GM19397 (cell line): ENCODE measurements at regions not wholly inside any gene's neighbourhood (a gene's known extent, or its start where the extent isn't known, plus 50 kb on each side); places are given as distances from the start of the nearest gene placed in this dataset.
"Not testable (repeated sequence)": the region's sequence is repeated elsewhere in the genome, so short reads cannot be mapped to it uniquely, and the experiment has no call there.

ENCODE experiments used
- ATAC-seq: cut with Tn5 transposase; IDR thresholded peaks from one replicate; pipeline ENCODE4 v1.9.1; 2021; ENCODE audit warnings: mild to moderate bottlenecking, moderate library complexity; ENCODE audit not compliant: unreplicated experiment

DNA sequence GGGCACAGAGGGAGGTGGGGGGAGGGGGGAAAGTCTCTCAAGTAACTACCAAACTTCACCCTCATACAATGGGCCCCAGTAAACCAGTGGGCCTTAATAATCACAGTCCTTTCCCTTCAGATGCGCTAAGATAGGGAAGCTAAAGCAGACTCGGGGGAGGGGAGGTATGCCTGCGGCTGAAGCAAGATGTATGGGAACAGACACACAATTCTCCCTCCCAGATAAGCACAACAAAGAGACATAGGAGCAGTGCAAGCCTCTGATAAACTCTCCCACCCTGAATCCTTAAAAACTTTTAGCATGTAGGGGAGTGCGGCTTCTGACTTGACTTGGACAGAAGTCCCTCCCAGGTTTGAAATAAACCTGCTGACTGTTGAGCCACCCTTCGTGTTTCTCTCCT lies 54.7 kb downstream of the PROP1 start:
- ATAC-seq, result not testable (repeated sequence)

DNA sequence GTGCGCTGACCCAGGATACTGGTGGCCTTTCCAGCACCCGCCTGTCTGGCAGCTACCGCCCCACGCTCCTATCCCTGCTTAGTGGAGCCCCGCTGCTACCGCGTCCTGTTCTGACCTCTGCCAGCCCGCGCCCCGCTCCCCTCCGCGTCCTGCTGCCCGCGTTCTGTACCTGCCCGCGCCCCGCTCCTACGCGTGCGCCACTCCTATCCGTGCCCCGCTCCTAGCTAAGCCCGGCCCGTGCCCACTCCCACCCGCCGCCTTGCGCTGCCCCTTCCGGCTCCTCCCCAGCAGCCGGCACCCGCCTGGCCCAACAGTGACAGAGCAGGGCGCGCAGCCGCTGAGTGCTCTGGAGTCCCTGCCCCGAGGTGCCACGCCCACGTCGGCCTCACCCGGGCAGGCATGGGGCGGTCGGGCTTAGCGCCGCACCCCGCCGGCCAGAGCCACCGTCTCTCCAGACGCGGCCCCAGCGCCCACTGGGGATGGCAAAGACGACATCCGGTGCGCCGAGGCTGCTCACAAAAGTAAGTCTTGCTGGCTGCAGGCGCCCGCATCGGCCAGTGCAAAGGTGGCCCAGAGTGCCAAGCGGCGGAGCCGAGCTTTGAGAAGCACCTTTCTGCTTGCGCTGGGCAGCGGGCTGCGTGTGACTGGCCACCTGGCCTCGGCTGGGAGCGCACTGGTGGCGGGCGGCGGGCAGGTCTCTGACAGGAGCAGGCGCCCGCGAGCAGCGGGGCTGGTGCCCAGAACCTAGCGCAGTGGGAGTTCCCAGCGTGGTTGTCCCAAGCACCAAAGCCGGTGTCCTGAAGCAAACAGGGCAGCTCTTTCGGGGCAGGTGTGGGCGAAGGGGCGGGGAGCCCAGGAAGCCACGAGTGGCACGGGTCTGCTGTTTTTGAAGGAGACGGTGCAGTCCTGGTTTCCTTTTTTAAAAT lies 56.5 kb downstream of the PROP1 start:
- ATAC-seq, result not testable (repeated sequence)

DNA sequence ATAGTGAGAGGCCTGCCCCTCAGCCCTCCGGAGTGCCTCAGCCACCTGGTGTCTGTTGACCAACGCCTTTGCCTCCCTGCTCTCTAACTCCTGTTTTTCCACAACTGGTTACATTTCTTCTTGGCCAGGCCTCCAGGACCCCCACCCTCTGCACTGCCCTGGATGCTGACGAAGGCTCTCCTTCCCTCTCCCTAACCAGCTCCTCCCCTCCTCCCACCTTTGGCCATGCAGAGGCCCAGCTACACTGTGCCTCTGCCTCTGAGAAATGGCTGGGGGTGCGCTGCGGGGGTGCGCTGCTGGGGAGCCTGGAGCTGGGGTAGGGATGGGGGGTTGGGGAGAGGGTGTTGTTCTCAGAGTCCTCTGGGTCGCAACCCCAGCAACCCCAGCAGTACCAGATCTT lies 57.3 kb downstream of the PROP1 start:
- not testable (repeated sequence) for ATAC-seq

GRCh38 chr5:177934233-177934632 lies 61.8 kb downstream of the PROP1 start:
- not testable (repeated sequence) for ATAC-seq

DNA sequence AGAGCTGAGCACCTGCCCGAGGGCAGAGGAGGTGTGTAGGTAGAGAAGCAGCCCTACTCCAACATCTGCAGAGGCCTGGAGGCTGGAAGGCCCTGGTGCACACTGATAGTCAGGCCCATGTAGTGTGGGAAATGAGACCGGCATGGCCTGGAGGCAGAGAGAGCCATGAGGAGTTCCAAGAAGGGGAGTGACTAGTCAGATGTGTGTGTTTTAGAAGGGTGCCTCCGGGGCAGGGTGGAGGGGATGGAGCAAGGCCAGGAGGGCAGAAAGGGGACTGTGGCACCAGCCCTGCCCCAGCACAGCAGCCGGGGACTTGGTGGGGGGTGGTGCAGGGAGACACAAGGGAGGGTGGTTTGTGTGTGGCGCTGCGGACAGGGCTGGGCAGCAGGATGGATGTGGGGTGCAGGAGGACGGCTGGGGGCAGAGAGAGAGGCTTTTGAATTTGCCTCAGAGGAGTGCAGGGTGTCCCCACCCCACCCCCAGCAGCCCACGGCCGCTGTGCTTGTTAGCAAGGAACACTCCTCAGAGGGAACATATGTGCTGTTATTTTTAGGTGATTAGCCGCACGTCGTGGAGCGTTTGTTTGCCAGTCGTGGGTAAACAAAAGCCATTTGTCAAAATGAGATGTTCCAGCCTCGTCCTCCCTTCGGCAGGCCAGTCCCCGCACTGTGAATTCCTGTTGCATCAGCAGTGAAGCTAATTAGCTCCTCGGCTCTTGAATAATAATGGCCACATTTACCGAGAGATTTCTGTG lies 65.6 kb downstream of the PROP1 start:
- not testable (repeated sequence) for ATAC-seq

GRCh38 chr5:177929618-177930017 lies 66.4 kb downstream of the PROP1 start:
- ATAC-seq, result not testable (repeated sequence)

GRCh38 chr5:177927500-177927899 lies 68.5 kb downstream of the PROP1 start:
- ATAC-seq, result not testable (repeated sequence)

DNA sequence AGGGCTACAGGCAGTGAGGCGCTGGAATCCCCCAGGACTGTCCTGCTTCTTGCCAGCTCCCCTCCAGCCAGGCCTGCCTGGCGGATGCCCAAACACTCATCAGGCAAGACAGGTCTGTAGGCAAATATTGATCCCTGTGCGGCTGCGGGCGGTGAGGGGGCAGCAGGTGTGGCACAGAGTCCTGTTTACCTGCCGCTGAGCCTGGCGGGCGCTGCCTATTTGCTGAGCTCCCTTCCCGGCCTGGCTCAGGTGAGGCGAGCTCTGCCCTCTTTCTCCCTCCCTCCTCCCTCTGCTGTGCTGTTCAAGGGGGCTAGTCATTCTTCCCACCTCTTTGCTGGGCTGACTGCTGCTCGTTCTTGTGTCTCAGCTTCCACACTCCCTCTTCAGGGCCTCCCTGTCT lies 71.5 kb downstream of the PROP1 start:
- not testable (repeated sequence) for ATAC-seq

- not testable (repeated sequence) for ATAC-seq
These were observed 72.2 kb downstream of the PROP1 start for GRCh38 chr5:177923837-177924236.

- ATAC-seq, result not testable (repeated sequence)
These were observed 72.9 kb downstream of the PROP1 start for GRCh38 chr5:177923189-177923588.

GRCh38 chr5:177909261-177909660 lies 86.8 kb downstream of the PROP1 start:
- not testable (repeated sequence) for ATAC-seq

DNA sequence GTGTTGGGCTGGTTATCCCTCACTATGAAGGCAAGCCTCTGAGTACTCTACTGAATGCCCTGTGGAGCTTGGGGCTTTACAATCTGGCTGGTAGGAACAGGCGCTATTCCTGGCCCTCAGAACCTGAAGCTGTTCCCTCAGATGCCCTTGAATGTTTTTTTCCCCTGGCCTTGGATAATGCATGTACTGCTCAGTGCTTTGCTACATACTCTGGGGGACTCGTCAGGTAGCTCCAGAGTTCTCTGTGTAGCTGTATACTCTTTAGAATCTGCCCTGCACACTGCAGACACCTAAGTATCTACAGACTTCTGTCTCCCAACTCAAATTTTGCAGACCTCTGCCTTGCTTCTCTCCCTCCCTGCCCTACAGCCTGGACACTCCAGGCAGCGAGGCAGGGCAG lies 93.2 kb downstream of the PROP1 start:
- ATAC-seq, result not testable (repeated sequence)

GRCh38 chr5:177900066-177900465 lies 96.0 kb downstream of the PROP1 start:
- not testable (repeated sequence) for ATAC-seq

DNA sequence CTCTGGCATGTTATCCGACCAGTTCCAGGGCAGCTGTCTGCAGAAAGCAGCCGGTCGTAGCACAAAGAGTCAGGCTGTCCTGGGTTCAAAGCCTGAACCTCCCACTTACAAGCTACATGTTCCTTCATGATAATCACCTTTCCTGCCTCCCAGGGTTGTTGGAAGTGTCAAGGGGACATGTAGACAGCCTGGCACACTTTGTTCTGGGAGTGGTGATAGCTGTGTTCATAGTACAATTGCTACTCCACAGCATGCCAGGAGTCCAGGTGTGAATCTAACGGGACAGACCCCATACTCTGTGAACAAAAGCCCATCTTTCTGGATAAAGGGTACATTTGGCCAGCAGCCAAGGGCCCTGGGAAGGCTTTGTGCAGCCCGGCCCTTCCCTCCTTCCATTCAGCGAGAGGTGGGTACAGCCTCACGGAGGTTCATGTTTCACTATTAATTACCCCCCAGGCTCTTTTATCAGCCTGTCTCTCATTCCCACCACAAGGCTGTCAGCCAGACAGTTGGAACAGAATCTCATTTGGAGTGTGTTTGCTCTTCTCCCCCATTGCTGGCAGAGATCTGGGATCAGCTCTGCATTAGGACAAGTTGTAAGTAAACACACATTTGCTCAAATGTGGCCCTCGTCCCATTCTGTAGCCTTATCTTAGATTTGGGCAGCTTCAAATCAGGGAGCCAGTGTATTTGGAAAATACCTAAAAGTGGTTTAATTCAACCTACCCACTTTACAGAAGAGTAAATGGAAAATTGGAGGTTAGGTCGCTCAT lies 101.2 kb downstream of the PROP1 start:
- ATAC-seq, result not testable (repeated sequence)

DNA sequence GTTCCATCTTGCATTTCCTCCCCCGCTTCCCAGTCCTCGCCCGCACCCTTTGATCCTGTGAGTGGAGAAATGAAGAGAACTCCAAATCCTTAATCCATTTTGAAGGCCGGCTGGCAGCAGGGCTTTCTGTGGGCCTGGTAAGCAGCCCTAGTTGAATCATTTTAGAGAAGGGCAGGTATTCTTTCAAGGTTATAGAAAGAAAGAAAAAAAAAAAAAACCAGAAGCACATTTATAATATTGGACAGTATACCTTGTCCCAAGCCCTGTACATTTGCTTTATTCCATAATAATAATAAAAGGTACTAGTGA lies 103.7 kb downstream of the PROP1 start:
- not testable (repeated sequence) for ATAC-seq

- peak; percentile 65 for ATAC-seq
These were observed 104.3 kb downstream of the PROP1 start for GRCh38 chr5:177891547-177892356.

DNA sequence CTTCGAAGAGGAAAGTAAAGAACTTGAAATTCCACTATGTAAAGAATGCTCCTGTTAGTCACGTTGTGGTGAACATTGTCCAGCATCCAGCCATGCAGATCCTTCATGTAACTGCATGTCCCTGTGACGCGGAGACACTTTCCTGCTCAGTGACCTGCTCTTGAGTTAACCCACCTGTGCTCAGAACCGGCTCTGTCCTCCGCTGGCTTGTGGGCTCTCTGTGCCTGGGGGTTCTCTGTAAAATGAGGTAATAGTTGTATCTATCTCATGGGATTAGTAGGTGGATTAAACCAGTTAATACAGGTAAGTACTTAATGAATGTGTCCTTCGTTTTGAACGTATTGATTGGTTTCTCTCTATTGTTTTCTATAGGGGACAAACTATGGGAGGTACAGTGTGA lies 100.6 kb upstream of the FAM153A start:
- ATAC-seq, result not testable (repeated sequence)

DNA sequence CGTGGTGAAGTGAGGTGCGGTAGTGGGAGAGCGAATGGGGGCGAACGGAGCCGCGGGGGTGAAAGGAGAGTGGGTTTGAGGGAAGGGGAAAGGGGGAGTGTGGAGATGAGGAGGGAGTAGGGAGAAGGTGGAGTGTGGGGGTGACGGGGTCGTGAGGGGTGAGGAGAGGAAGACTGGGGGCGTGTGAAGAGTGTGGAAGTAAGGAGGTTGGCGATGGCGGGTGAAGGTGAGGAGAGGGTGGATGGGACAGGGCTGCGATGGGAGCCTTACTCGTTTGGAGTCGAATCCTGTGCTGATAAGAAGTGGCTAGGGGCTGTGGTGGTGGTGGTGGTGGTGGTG lies 93.2 kb upstream of the FAM153A start:
- not testable (repeated sequence) for ATAC-seq

DNA sequence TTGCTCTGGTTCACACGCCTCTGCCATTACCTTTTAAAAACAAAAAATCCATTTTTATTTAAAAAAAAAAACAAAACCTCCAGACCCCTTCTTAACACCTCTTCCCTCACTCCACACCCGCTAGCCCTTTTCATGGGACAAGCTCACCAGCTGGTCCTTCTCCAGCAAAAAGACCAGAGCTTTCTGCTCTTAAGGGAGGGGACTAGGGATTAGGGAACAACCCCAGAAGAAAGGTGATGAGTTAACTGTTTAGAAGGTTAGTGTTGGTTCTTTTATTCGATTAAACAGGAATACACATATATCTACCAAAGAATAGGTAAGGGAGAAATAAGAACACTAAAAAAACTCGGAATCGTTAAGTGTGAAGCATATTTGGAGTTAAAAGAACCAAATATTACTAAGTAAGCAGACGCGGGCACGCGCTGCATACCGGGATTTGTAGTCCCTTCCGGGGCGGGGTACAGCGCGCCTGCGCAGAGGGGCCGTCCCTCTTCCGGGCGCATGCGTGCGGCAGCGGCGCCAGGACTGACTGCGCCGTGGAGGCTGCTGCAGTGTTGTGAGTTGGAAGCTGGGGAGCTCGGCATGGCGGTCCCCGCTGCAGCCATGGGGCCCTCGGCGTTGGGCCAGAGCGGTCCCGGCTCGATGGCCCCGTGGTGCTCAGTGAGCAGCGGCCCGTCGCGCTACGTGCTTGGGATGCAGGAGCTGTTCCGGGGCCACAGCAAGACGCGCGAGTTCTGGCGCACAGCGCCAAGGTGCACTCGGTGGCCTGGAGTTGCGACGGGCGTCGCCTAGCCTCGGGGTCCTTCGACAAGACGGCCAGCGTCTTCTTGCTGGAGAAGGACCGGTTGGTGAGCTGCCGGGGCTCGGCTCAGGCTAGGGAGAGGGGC lies 92.6 kb upstream of the FAM153A start:
- peak; percentile 88 for ATAC-seq
